ENCODE measurements at regions not wholly inside any gene's neighbourhood (a gene's known extent, or its start where the extent isn't known, plus 50 kb on each side); places are given as distances from the start of the nearest gene placed in this dataset.

- BruUV-seq (replicated peaks) = no TSS peak
Observed at GRCh38 chr2:157058161-157058560, 199.3 kb upstream of the GALNT5 start.

More at GRCh38 chr2:157058161-157058560, 199.3 kb upstream of the GALNT5 start:
- H3K9me1 ChIP-seq (replicated peaks; ENCODE audit: control insufficient read depth, extremely low read depth, insufficient read depth, low read length) = no peaks in the 10 kb centered on the region
- dilution Hi-C loops (cut with MboI; ENCODE audit: extremely low pct_ligation_motif_present, low sequenced_read_pairs) = no loop called here
- no peak overlapping the region for H3K4me3 ChIP-seq (replicated peaks in 1 of 3; ENCODE audit: insufficient read depth in 1 of 3, low read depth in 1 of 3, low read length in 3 of 3)
- H3K4me1 ChIP-seq (ENCODE audit: control insufficient read depth, extremely low read depth, insufficient read depth, low read length) = peaks cover 26% of the 10 kb centered on the region
- H3K9me3 ChIP-seq (replicated peaks; ENCODE audit: control insufficient read depth, insufficient read depth, low read length) = no peaks in the 10 kb centered on the region
- DNase-seq (ENCODE audit: low read depth, low spot score) (no peak), FAIRE-seq (no peak)
- H3K79me2 ChIP-seq (ENCODE audit: control insufficient read depth, insufficient read depth, low read length) = no peaks in the 10 kb centered on the region
- intact Hi-C loops (cut with micrococcal nuclease) = loop anchor here (5.0 kb wide), 1 partner anchor 151 kb away; no protein-coding TSS in a partner anchor
- H4K20me1 ChIP-seq (replicated peaks; ENCODE audit: control insufficient read depth, extremely low read depth, insufficient read depth, low read length) = no peaks in the 10 kb centered on the region
- ChIA-PET CTCF (interaction anchor here (2.8 to 3.2 kb wide), 2 partner anchors 136 to 1680 kb away, joined by 25 to 41 read pairs; no protein-coding TSS in a partner anchor), POLR2A (no interaction called here)
- no peak overlapping the region for H3K4me2 ChIP-seq (ENCODE audit: insufficient read depth, low read length)
- H3K36me3 ChIP-seq (ENCODE audit: control insufficient read depth in 2 of 2, extremely low read depth in 1 of 2, insufficient read depth in 2 of 2, low read length in 2 of 2) = no peaks in the 10 kb centered on the region
- TF ChIP-seq MYC (IDR thresholded peaks at IDR 0.05; ENCODE audit: low read depth, low read length) (no peak), POLR2A (IDR thresholded peaks at IDR 0.05; ENCODE audit: low read depth, low read length) (no peak), CTCF (IDR thresholded peaks at IDR 0.05; ENCODE audit: extremely low read depth in 1 of 2, insufficient read depth in 1 of 2, low read depth in 1 of 2, low read length in 2 of 2) (no peak), FOS (IDR thresholded peaks at IDR 0.05; ENCODE audit: borderline replicate concordance, insufficient read depth, low read length) (no peak), GATA2 (IDR thresholded peaks at IDR 0.05; ENCODE audit: insufficient read depth, insufficient read length, low read depth, low read length) (no peak), JUN (IDR thresholded peaks at IDR 0.05; ENCODE audit: borderline replicate concordance, insufficient read depth, insufficient read length, low read depth) (no peak), EZH2 (IDR thresholded peaks at IDR 0.05; ENCODE audit: borderline replicate concordance, low read depth, low read length, severe bottlenecking) (no peak)
- TF ChIP-seq, protein P1, sequence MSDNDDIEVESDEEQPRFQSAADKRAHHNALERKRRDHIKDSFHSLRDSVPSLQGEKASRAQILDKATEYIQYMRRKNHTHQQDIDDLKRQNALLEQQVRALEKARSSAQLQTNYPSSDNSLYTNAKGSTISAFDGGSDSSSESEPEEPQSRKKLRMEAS (IDR thresholded peaks at IDR 0.05; ENCODE audit: insufficient read depth, insufficient read length) = no peak
- H3K9ac ChIP-seq (replicated peaks; ENCODE audit: extremely low read depth, insufficient read depth, low read length) = no peak overlapping the region
- no peak overlapping the region for H3K27ac ChIP-seq (ENCODE audit: insufficient read depth, low read depth, low read length)
- H2AFZ ChIP-seq (ENCODE audit: low read depth, low read length) = no peak overlapping the region
- H3K27me3 ChIP-seq (ENCODE audit: control insufficient read depth in 2 of 2, insufficient read depth in 2 of 2, low read length in 2 of 2) = peaks cover 0 to 1% of the 10 kb centered on the region in 2 experiments

Data from endothelial cell of umbilical vein (primary cell).